ENCODE measurements at regions not wholly inside any gene's neighbourhood (a gene's known extent, or its start where the extent isn't known, plus 50 kb on each side); places are given as distances from the start of the nearest gene placed in this dataset.

DNA sequence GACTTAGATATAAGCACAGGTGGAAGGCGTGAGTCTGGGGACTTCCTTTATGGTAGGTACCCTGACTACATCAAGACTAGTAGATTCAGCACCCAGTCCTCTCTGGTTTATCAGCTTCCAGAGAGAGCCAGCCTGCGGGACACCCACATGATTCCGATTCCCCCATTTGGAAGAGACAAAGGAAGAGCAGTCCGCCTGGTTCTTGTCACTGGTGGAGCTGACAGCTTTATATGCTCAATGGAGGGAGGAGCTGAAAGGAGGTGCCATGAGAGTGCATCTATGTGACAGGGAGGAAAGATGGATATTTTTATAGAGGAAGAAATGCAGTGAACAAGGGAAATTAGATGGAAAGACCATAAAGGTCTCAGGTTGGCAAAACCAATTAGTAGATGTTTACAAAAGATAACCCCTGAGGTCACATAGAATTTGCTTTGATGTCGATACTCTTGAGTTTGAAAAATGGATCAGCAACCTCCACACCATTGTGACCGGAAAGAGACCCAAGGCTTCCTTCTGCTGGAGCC lies 437.7 kb downstream of the PMP22 start:
- TF ChIP-seq, protein P1, sequence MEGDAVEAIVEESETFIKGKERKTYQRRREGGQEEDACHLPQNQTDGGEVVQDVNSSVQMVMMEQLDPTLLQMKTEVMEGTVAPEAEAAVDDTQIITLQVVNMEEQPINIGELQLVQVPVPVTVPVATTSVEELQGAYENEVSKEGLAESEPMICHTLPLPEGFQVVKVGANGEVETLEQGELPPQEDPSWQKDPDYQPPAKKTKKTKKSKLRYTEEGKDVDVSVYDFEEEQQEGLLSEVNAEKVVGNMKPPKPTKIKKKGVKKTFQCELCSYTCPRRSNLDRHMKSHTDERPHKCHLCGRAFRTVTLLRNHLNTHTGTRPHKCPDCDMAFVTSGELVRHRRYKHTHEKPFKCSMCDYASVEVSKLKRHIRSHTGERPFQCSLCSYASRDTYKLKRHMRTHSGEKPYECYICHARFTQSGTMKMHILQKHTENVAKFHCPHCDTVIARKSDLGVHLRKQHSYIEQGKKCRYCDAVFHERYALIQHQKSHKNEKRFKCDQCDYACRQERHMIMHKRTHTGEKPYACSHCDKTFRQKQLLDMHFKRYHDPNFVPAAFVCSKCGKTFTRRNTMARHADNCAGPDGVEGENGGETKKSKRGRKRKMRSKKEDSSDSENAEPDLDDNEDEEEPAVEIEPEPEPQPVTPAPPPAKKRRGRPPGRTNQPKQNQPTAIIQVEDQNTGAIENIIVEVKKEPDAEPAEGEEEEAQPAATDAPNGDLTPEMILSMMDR (IDR thresholded peaks at IDR 0.05; ENCODE audit: poor library complexity, severe bottlenecking) = no peak
- TF ChIP-seq EP300 (conservative IDR thresholded peaks at IDR 0.05; ENCODE audit: poor library complexity, severe bottlenecking) (no peak), TAF1 (IDR thresholded peaks at IDR 0.05; ENCODE audit: low read depth) (no peak), EZH2 (IDR thresholded peaks at IDR 0.05; ENCODE audit: borderline replicate concordance, insufficient read depth, low read length, poor library complexity, severe bottlenecking) (no peak), POLR2AphosphoS5 (IDR thresholded peaks at IDR 0.05) (no peak)
- TF ChIP-seq, protein P2, sequence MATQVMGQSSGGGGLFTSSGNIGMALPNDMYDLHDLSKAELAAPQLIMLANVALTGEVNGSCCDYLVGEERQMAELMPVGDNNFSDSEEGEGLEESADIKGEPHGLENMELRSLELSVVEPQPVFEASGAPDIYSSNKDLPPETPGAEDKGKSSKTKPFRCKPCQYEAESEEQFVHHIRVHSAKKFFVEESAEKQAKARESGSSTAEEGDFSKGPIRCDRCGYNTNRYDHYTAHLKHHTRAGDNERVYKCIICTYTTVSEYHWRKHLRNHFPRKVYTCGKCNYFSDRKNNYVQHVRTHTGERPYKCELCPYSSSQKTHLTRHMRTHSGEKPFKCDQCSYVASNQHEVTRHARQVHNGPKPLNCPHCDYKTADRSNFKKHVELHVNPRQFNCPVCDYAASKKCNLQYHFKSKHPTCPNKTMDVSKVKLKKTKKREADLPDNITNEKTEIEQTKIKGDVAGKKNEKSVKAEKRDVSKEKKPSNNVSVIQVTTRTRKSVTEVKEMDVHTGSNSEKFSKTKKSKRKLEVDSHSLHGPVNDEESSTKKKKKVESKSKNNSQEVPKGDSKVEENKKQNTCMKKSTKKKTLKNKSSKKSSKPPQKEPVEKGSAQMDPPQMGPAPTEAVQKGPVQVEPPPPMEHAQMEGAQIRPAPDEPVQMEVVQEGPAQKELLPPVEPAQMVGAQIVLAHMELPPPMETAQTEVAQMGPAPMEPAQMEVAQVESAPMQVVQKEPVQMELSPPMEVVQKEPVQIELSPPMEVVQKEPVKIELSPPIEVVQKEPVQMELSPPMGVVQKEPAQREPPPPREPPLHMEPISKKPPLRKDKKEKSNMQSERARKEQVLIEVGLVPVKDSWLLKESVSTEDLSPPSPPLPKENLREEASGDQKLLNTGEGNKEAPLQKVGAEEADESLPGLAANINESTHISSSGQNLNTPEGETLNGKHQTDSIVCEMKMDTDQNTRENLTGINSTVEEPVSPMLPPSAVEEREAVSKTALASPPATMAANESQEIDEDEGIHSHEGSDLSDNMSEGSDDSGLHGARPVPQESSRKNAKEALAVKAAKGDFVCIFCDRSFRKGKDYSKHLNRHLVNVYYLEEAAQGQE (IDR thresholded peaks at IDR 0.05; ENCODE audit: borderline replicate concordance) = no peak

Measured in neural cell (in vitro differentiated cells).